Peyer's patch (tissue), 4 donors: ENCODE measurements at regions not wholly inside any gene's neighbourhood (a gene's known extent, or its start where the extent isn't known, plus 50 kb on each side); places are given as distances from the start of the nearest gene placed in this dataset.

Experiments
- DNase-seq, 3 donors: peaks; one replicate each; pipeline ENCODE4 v3.0.0-alpha.2; 2017 to 2019
- H3K27ac ChIP-seq, 4 donors: fragments of 200-600 bp; sonication (generic); one replicate each; pipeline ENCODE4 v1.5.1; 2016 to 2019
- H3K27me3 ChIP-seq, 2 donors: fragments of 200-600 bp; sonication (generic); one replicate each; pipeline ENCODE4 v1.5.1; 2019
- H3K36me3 ChIP-seq, 3 donors: fragments of 200-600 bp; sonication (generic); one replicate each; pipeline ENCODE4 v1.5.1; 2016 to 2019
- H3K4me1 ChIP-seq, 4 donors: fragments of 200-600 bp; sonication (generic); one replicate each; pipeline ENCODE4 v1.5.1; 2016 to 2019
- H3K4me3 ChIP-seq, 4 donors: fragments of 200-600 bp; sonication (generic); 1 replicate in 3 of 4; 2 replicates in 1 of 4; pipeline ENCODE4 v1.5.1; 2016 to 2019; ENCODE audit warnings: mild to moderate bottlenecking in 1 of 4
- H3K9me3 ChIP-seq, 4 donors: fragments of 200-600 bp; sonication (generic); one replicate each; pipeline ENCODE4 v1.5.1; 2016 to 2019; ENCODE audit warnings: mild to moderate bottlenecking in 1 of 4
- POLR2A ChIP-seq, 2 donors: fragments of 450-650 bp; IDR thresholded peaks; one replicate each; pipeline ENCODE4 v1.5.1; 2017; ENCODE audit warnings: antibody characterized with exemption in 2 of 2, mild to moderate bottlenecking in 2 of 2, moderate library complexity in 2 of 2
- TF ChIP-seq, protein P1 (sequence below), 6 experiments: fragments of 450-650 bp in 4 of 6; fragments of 200-600 bp in 2 of 6; sonication (generic) in 1 of 6; IDR thresholded peaks; one replicate each; pipeline ENCODE4 v1.5.1; 2017 to 2019; ENCODE audit warnings: antibody characterized with exemption in 6 of 6, mild to moderate bottlenecking in 3 of 6, moderate library complexity in 1 of 6

DNA sequence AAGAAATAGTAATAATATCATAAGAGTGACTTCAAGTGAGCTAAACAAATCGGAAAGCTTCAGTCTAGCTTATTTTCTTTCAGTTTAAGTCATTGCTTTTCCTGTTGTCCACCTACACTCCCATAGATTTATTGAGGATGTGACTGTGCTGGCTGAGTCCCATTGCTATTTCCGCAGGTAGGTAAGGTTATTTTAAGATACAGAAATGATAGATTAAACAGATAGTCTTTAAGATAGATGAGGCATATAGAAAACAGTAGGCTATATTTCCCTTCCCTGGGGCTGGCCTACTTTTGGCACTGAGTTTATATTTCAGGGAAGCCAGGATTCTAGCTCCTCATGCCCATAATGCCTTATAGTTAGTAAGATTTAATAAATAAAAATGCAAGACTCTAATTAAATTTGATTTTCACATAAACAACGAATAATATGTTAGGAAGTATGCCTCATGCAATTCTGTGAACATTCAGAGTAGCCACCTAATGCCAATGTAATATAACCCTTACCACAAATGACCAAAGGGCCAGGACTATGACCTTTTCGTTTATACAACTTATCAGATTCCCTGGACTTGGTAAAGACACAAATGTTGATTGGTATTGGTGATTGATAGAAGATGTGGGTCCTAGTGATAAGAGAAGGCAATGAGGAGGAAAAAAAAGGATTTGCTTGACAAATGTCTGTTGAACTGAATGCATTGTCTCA lies 1079.3 kb downstream of the EPHA7 start:
- TF ChIP-seq, protein P1, sequence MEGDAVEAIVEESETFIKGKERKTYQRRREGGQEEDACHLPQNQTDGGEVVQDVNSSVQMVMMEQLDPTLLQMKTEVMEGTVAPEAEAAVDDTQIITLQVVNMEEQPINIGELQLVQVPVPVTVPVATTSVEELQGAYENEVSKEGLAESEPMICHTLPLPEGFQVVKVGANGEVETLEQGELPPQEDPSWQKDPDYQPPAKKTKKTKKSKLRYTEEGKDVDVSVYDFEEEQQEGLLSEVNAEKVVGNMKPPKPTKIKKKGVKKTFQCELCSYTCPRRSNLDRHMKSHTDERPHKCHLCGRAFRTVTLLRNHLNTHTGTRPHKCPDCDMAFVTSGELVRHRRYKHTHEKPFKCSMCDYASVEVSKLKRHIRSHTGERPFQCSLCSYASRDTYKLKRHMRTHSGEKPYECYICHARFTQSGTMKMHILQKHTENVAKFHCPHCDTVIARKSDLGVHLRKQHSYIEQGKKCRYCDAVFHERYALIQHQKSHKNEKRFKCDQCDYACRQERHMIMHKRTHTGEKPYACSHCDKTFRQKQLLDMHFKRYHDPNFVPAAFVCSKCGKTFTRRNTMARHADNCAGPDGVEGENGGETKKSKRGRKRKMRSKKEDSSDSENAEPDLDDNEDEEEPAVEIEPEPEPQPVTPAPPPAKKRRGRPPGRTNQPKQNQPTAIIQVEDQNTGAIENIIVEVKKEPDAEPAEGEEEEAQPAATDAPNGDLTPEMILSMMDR (IDR thresholded peaks at IDR 0.05): no peak

DNA sequence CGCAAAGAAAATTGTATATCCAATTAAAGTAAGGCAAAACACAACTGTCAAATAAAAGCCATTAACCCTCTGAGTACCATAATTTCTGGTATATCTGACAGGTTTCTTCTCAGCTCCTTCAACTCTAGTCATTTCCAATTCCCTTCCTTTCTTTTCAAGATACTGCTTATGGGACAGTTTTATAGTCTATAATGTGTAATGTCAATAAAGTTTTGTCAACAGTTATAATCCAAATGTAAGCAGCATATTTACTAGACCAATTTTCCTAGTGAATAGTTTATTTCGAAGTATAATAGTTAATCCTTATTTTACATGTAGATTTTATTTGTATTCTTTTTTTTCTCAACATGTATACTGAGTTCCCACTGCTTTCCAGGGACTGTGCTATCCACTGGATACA lies 1081.8 kb downstream of the EPHA7 start:
- Histone ChIP-seq H3K9me3 (no peaks in the 10 kb centered on the region), H3K4me1 (no peaks in the 10 kb centered on the region), H3K27me3 (no peaks in the 10 kb centered on the region), H3K4me3 (no peak overlapping the region), H3K36me3 (no peaks in the 10 kb centered on the region), H3K27ac (no peak overlapping the region)
- DNase-seq: no peak
- no peak for TF ChIP-seq POLR2A (IDR thresholded peaks at IDR 0.05)
- TF ChIP-seq, protein P1 (IDR thresholded peaks at IDR 0.05): no peak

More for the DNA sequence above, 1079.3 kb downstream of the EPHA7 start:
- no peak for DNase-seq
- no peaks in the 10 kb centered on the region for H3K9me3 ChIP-seq
- H3K36me3 ChIP-seq: no peaks in the 10 kb centered on the region
- H3K4me1 ChIP-seq: no peaks in the 10 kb centered on the region
- no peaks in the 10 kb centered on the region for H3K27me3 ChIP-seq
- no peak overlapping the region for H3K27ac ChIP-seq
- no peak overlapping the region for H3K4me3 ChIP-seq

DNA sequence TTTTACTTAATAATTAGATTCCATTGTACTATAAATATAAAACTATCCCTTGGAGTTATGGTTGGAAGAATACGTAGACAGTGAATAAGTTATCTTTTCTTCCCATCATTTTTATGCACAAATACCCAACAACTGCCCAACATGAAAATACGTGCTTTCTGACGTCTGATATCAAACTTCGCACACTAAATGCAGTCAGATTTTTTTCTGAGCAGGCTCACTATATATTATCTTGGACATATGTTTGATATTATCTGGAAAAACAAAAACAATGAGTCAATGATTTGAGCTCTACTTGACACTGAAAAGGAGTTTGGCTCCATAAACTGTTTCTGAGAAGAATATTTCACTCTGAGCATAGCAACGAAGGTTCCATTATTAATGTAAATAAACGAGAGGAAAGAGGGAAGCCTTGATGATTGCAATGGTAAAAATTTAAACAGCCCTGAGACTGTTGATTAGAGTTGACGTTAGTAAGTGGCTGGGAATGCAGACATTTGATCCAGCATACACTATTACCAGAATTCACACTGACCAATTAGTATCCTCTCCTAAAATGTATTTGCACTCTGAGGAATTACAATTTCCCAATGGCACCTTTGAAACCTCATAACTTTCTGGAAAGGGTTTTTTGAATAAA lies 1090.0 kb downstream of the EPHA7 start:
- DNase-seq: no peak
- no peaks in the 10 kb centered on the region for H3K36me3 ChIP-seq

DNA sequence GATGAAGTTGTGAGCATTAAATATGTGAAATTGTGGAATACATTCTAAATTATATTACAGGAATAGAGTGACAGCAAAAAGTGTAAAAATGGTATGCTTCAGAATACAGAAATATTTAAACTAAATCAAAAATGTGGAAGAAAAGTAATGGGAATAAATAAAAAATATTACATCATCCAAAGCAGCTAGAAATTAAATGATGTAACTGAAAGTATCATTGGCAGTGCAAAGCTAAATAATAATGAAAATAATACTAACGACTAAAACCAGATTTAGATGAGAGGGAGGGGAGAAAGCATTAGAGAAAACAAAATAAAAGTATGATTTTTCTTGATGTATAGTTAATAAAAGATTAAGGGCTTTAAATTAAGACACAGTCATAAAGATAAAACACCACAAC lies 1104.0 kb downstream of the EPHA7 start:
- H3K27me3 ChIP-seq: no peaks in the 10 kb centered on the region
- H3K36me3 ChIP-seq: no peaks in the 10 kb centered on the region
- H3K27ac ChIP-seq: no peak overlapping the region
- DNase-seq: no peak
- H3K4me1 ChIP-seq: no peaks in the 10 kb centered on the region
- no peaks in the 10 kb centered on the region for H3K9me3 ChIP-seq
- H3K4me3 ChIP-seq: no peak overlapping the region
- TF ChIP-seq, protein P1 (IDR thresholded peaks at IDR 0.05): no peak
- no peak for TF ChIP-seq POLR2A (IDR thresholded peaks at IDR 0.05)

More for the DNA sequence above, 1090.0 kb downstream of the EPHA7 start:
- no peak overlapping the region for H3K27ac ChIP-seq
- no peak overlapping the region for H3K4me3 ChIP-seq
- H3K27me3 ChIP-seq: no peaks in the 10 kb centered on the region
- TF ChIP-seq, protein P1 (IDR thresholded peaks at IDR 0.05): no peak
- TF ChIP-seq POLR2A (IDR thresholded peaks at IDR 0.05): no peak
- no peaks in the 10 kb centered on the region for H3K9me3 ChIP-seq
- no peaks in the 10 kb centered on the region for H3K4me1 ChIP-seq

DNA sequence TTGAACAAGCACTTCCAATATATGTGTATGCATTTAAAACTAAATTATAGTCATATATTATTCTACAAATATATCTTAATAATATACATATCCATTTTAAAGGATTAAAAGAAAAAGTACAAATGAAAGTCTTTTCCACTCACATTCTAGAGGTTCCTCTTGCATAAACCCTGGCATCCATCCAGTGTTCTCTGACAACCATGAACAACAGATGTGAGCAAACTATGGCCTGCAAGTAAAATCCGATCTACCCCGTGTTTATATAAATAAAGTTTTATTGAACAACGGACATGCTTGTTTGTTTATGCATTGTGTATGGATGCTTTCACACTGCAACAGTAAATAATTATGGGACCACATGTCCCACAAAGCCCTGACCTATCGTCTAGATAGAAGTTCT lies 1122.3 kb downstream of the EPHA7 start:
- no peak overlapping the region for H3K4me3 ChIP-seq
- H3K4me1 ChIP-seq: no peaks in the 10 kb centered on the region
- H3K27me3 ChIP-seq: no peaks in the 10 kb centered on the region
- no peak overlapping the region for H3K27ac ChIP-seq
- no peak for DNase-seq
- H3K36me3 ChIP-seq: no peaks in the 10 kb centered on the region
- H3K9me3 ChIP-seq: no peaks in the 10 kb centered on the region
- no peak for TF ChIP-seq POLR2A (IDR thresholded peaks at IDR 0.05)
- TF ChIP-seq, protein P1 (IDR thresholded peaks at IDR 0.05): no peak
